ENCODE measurements at regions not wholly inside any gene's neighbourhood (a gene's known extent, or its start where the extent isn't known, plus 50 kb on each side); places are given as distances from the start of the nearest gene placed in this dataset.

DNA sequence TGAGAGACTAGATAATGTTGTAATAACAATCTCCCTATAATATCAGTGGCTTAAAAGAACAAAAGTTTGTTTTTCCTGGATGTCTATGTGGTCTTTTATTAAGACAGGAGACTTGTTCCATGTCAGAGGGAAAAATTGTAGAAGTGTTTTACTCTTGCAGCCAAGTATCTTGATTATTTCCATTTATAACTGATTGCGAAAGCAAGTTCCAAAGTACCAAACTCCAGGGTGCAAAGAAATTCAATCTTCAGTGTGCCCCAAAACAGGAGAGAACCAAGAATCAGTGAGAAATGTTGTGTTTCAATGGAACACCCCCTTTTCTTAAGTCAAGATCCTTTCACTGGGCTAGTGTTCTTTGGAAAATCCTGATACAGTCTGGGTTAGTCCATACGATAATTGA is 624.4 kb upstream of the BCHE start (continued):
- no peak for TF ChIP-seq ZBTB1 (CRISPR knock-in tag; IDR thresholded peaks at IDR 0.05; ENCODE audit: borderline replicate concordance, low read depth)
- TF ChIP-seq, protein P1, sequence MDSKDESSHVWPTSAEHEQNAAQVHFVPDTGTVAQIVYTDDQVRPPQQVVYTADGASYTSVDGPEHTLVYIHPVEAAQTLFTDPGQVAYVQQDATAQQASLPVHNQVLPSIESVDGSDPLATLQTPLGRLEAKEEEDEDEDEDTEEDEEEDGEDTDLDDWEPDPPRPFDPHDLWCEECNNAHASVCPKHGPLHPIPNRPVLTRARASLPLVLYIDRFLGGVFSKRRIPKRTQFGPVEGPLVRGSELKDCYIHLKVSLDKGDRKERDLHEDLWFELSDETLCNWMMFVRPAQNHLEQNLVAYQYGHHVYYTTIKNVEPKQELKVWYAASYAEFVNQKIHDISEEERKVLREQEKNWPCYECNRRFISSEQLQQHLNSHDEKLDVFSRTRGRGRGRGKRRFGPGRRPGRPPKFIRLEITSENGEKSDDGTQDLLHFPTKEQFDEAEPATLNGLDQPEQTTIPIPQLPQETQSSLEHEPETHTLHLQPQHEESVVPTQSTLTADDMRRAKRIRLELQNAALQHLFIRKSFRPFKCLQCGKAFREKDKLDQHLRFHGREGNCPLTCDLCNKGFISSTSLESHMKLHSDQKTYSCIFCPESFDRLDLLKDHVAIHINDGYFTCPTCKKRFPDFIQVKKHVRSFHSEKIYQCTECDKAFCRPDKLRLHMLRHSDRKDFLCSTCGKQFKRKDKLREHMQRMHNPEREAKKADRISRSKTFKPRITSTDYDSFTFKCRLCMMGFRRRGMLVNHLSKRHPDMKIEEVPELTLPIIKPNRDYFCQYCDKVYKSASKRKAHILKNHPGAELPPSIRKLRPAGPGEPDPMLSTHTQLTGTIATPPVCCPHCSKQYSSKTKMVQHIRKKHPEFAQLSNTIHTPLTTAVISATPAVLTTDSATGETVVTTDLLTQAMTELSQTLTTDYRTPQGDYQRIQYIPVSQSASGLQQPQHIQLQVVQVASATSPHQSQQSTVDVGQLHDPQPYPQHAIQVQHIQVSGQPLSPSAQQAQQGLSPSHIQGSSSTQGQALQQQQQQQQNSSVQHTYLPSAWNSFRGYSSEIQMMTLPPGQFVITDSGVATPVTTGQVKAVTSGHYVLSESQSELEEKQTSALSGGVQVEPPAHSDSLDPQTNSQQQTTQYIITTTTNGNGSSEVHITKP (IDR thresholded peaks at IDR 0.05; ENCODE audit: partially characterized antibody) = no peak
- TF ChIP-seq, protein P2, sequence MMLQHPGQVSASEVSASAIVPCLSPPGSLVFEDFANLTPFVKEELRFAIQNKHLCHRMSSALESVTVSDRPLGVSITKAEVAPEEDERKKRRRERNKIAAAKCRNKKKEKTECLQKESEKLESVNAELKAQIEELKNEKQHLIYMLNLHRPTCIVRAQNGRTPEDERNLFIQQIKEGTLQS (IDR thresholded peaks at IDR 0.05) = no peak
- TF ChIP-seq, protein P2 (CRISPR knock-in tag; conservative IDR thresholded peaks at IDR 0.05) = no peak

DNA sequence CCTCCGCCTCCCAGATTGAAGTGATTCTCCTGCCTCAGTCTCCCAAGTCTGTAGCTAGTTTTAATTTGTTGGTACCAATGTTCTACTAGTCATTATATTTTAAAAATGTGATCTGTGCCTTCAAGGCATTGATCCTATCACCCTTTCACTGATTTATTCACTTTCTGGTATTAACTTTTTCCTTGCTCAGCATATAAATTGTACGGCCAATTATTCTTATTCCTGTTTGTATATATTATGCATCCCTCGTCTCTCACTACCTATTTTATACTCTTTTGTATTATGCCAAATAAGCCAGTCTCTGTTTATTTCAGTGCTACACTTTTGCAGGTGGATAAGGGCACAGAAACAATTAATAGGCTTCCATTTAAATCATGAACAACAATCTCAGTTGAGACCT is 620.2 kb upstream of the BCHE start:
- no peaks in the 10 kb centered on the region for H3K36me3 ChIP-seq (ENCODE audit: control insufficient read depth, insufficient read depth, low read length)
- in situ Hi-C loops (cut with MboI) = no loop called here
- no peaks in the 10 kb centered on the region for H3K4me1 ChIP-seq (replicated peaks in 1 of 2; ENCODE audit: control insufficient read depth in 2 of 2, insufficient read depth in 2 of 2, low read length in 2 of 2)
- DNase-seq (ENCODE audit: extremely low read depth in 1 of 4, low spot score in 3 of 4) (no peak), ATAC-seq (no peak), FAIRE-seq (no peak)
- CTCF ChIA-PET (ENCODE audit: low intra/inter-chr PET ratio) = no interaction called here
- no peaks in the 10 kb centered on the region for H3K9me1 ChIP-seq (ENCODE audit: control insufficient read depth, insufficient read depth, low read length)
- H3K4me2 ChIP-seq (ENCODE audit: insufficient read depth, low read length) = no peak overlapping the region
- intact Hi-C loops (cut with micrococcal nuclease) = no loop called here
- WGBS (ENCODE audit: insufficient coverage, low coverage, missing lambda C conversion rate) = 16% methylated on average over 3 of the region's 3 CpGs
- H3K9me3 ChIP-seq (replicated peaks; ENCODE audit: control insufficient read depth, insufficient read depth, low read depth, low read length) = no peaks in the 10 kb centered on the region; the same call in 1 of the 2 replicates
- no TSS peak for BruUV-seq (replicated peaks)
- no peaks in the 10 kb centered on the region for H3K79me2 ChIP-seq (ENCODE audit: control insufficient read depth, insufficient read depth, low read length)
- H4K20me1 ChIP-seq (replicated peaks; ENCODE audit: control insufficient read depth, insufficient read depth, low read length) = no peaks in the 10 kb centered on the region
- H2AFZ ChIP-seq (ENCODE audit: low read depth, low read length) = no peak overlapping the region
- H3K27ac ChIP-seq (ENCODE audit: extremely low read depth, low read depth, low read length) = no peak overlapping the region
- no peaks in the 10 kb centered on the region for H3K27me3 ChIP-seq (ENCODE audit: control insufficient read depth in 2 of 2, insufficient read depth in 2 of 2, low read length in 2 of 2)
- H3K4me3 ChIP-seq = no peak overlapping the region
- TF ChIP-seq LARP7 (IDR thresholded peaks at IDR 0.05) (no peak), DNMT1 (IDR thresholded peaks at IDR 0.05) (no peak), CAMTA2 (CRISPR knock-in tag; conservative IDR thresholded peaks at IDR 0.05) (no peak), HDAC8 (tag; IDR thresholded peaks at IDR 0.05) (no peak), ADNP (tag; IDR thresholded peaks at IDR 0.05) (no peak), BRCA1 (IDR thresholded peaks at IDR 0.05) (no peak), BRCA1 (CRISPR knock-in tag; IDR thresholded peaks at IDR 0.05) (no peak)
- TF ChIP-seq, protein P3, sequence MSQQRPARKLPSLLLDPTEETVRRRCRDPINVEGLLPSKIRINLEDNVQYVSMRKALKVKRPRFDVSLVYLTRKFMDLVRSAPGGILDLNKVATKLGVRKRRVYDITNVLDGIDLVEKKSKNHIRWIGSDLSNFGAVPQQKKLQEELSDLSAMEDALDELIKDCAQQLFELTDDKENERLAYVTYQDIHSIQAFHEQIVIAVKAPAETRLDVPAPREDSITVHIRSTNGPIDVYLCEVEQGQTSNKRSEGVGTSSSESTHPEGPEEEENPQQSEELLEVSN (IDR thresholded peaks at IDR 0.05; ENCODE audit: borderline replicate concordance in 1 of 2, extremely low read depth in 1 of 2, insufficient read depth in 1 of 2, insufficient read length in 1 of 2, low read depth in 1 of 2, low read length in 1 of 2, poor library complexity in 1 of 2, severe bottlenecking in 1 of 2) = no peak
- POLR2A ChIA-PET = interaction anchor here (0.6 kb wide), 1 partner anchor 83 kb away, joined by 3 read pairs; no protein-coding TSS in a partner anchor
- no peak overlapping the region for H3K9ac ChIP-seq (ENCODE audit: insufficient read depth in 1 of 2, low read depth in 2 of 2, low read length in 2 of 2)

All from K562 (cell line).